Gastrocnemius medialis (tissue), 4 donors: ENCODE measurements at regions not wholly inside any gene's neighbourhood (a gene's known extent, or its start where the extent isn't known, plus 50 kb on each side); places are given as distances from the start of the nearest gene placed in this dataset.

Experiments
- ATAC-seq, 2 donors: fragments of 150-250 bp; one replicate each; pipeline ENCODE4 v1.9.1; 2016
- DNase-seq, 2 donors: peaks; one replicate each; pipeline ENCODE4 v3.0.0-alpha.2; 2019
- H3K27ac ChIP-seq, 4 donors: fragments of 200-600 bp; sonication (generic); 1 replicate in 1 of 4; 2 replicates in 3 of 4; pipeline ENCODE4 v1.5.1; 2016 to 2018; ENCODE audit warnings: mild to moderate bottlenecking in 2 of 4, moderate library complexity in 1 of 4
- H3K27me3 ChIP-seq, 3 donors: fragments of 200-600 bp; sonication (generic) in 2 of 3; 1 replicate in 1 of 3; 2 replicates in 2 of 3; pipeline versions ENCODE4 v1.5.1 to v1.6.0; 2016 to 2019; ENCODE audit warnings: mild to moderate bottlenecking in 1 of 3, moderate library complexity in 1 of 3
- H3K36me3 ChIP-seq, 2 donors: fragments of 200-600 bp; sonication (generic) in 1 of 2; one replicate each; pipeline ENCODE4 v1.5.1; 2017 to 2018
- H3K4me1 ChIP-seq, 2 donors: fragments of 200-600 bp; sonication (generic) in 1 of 2; one replicate each; pipeline ENCODE4 v1.5.1; 2016 to 2017; ENCODE audit warnings: mild to moderate bottlenecking in 2 of 2
- H3K4me3 ChIP-seq, 4 donors: fragments of 200-600 bp; sonication (generic) in 3 of 4; 1 replicate in 1 of 4; 2 replicates in 3 of 4; pipeline ENCODE4 v1.5.1; 2016 to 2019; ENCODE audit warnings: mild to moderate bottlenecking in 2 of 4
- H3K9me3 ChIP-seq, 3 donors: fragments of 200-600 bp; sonication (generic) in 2 of 3; 1 replicate in 1 of 3; 2 replicates in 2 of 3; pipeline ENCODE4 v1.5.1; 2016 to 2019
- CTCF ChIP-seq, 5 experiments: fragments of 450-650 bp in 3 of 5; fragments of 200-600 bp in 2 of 5; sonication (generic) in 2 of 5; IDR thresholded peaks in 4 of 5; conservative IDR thresholded peaks in 1 of 5; 1 replicate in 4 of 5; 2 replicates in 1 of 5; pipeline ENCODE4 v1.5.1; 2016 to 2019; ENCODE audit warnings: antibody characterized with exemption in 5 of 5, mild to moderate bottlenecking in 3 of 5, moderate library complexity in 3 of 5
- POLR2A ChIP-seq, 2 donors: fragments of 450-650 bp; IDR thresholded peaks; one replicate each; pipeline ENCODE4 v1.6.1; 2017; ENCODE audit warnings: antibody characterized with exemption in 2 of 2, mild to moderate bottlenecking in 2 of 2, moderate library complexity in 2 of 2
- in situ Hi-C, 4 donors: fragments of 200-750 bp; cut with MboI; loops; one replicate each; pipeline versions ENCODE4 v1.15.0 to v1.8.0; 2017; ENCODE audit warnings: low sequenced_read_pairs in 4 of 4
- intact Hi-C: fragments of 100-400 bp; cut with DNase I; formaldehyde crosslinking; loops from one replicate; pipeline ENCODE4 v1.15.1; 2023; ENCODE audit warnings: low total_unique reads

GRCh38 chr5:67292201-67292940 lies 95.8 kb upstream of the CD180 start:
- Histone ChIP-seq H3K9me3 (no peaks in the 10 kb centered on the region), H3K27ac (no peak overlapping the region), H3K4me3 (no peak overlapping the region), H3K4me1 (no peaks in the 10 kb centered on the region), H3K27me3 (no peaks in the 10 kb centered on the region), H3K36me3 (no peaks in the 10 kb centered on the region)
- intact Hi-C loops (no loop called here), in situ Hi-C loops (no loop called here)
- ATAC-seq (no peak), DNase-seq (no peak)
- TF ChIP-seq POLR2A (IDR thresholded peaks at IDR 0.05) (no peak), CTCF (IDR thresholded peaks at IDR 0.05 in 4 of 5, conservative IDR thresholded peaks at IDR 0.05 in 1 of 5) (no peak)

- TF ChIP-seq CTCF (IDR thresholded peaks at IDR 0.05 in 4 of 5, conservative IDR thresholded peaks at IDR 0.05 in 1 of 5), result no peak
- TF ChIP-seq POLR2A (IDR thresholded peaks at IDR 0.05), result no peak
- in situ Hi-C loops (no loop called here), intact Hi-C loops (no loop called here)
- Histone ChIP-seq H3K27me3 (no peaks in the 10 kb centered on the region), H3K9me3 (no peaks in the 10 kb centered on the region), H3K4me1 (no peaks in the 10 kb centered on the region), H3K4me3 (no peak overlapping the region), H3K27ac (no peak overlapping the region), H3K36me3 (no peaks in the 10 kb centered on the region)
- ATAC-seq (no peak), DNase-seq (no peak)
Measured at GRCh38 chr5:67291671-67292070, 95.1 kb upstream of the CD180 start.

GRCh38 chr5:67291066-67291465 lies 94.5 kb upstream of the CD180 start:
- Histone ChIP-seq H3K9me3 (no peaks in the 10 kb centered on the region), H3K4me3 (no peak overlapping the region), H3K27ac (no peak overlapping the region), H3K36me3 (no peaks in the 10 kb centered on the region), H3K4me1 (no peaks in the 10 kb centered on the region), H3K27me3 (no peaks in the 10 kb centered on the region)
- no peak for TF ChIP-seq POLR2A (IDR thresholded peaks at IDR 0.05)
- TF ChIP-seq CTCF (IDR thresholded peaks at IDR 0.05 in 4 of 5, conservative IDR thresholded peaks at IDR 0.05 in 1 of 5), result no peak
- ATAC-seq (no peak), DNase-seq (no peak)
- in situ Hi-C loops (no loop called here), intact Hi-C loops (no loop called here)

GRCh38 chr5:67290655-67291054 lies 94.1 kb upstream of the CD180 start:
- intact Hi-C loops, result no loop called here
- H3K4me3 ChIP-seq, result no peak overlapping the region
- H3K27me3 ChIP-seq, result no peaks in the 10 kb centered on the region
- no peak overlapping the region for H3K27ac ChIP-seq
- in situ Hi-C loops, result no loop called here
- ATAC-seq (no peak), DNase-seq (no peak)
- no peaks in the 10 kb centered on the region for H3K36me3 ChIP-seq
- no peaks in the 10 kb centered on the region for H3K4me1 ChIP-seq
- no peaks in the 10 kb centered on the region for H3K9me3 ChIP-seq
- TF ChIP-seq CTCF (IDR thresholded peaks at IDR 0.05 in 4 of 5, conservative IDR thresholded peaks at IDR 0.05 in 1 of 5) (no peak), POLR2A (IDR thresholded peaks at IDR 0.05) (no peak)
